ENCODE measurements at regions not wholly inside any gene's neighbourhood (a gene's known extent, or its start where the extent isn't known, plus 50 kb on each side); places are given as distances from the start of the nearest gene placed in this dataset.

DNA sequence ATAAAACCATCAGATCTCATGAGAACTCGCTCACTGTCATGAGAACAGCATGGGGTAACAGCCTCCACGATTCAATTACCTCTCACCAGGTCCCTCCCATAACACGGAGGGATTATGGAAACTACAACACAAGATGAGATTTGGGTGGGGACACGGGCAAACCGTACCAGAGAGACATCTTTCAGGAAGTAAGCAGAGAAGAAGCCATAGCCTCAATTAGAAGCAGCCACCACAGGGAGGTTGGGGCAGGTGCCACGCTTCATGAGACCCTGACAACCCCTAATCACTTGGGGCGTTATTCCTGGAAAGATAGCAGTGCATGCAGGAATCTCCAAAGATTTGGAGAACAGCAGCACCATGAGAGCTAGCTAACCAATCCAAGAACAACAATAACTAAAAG is 52.9 kb upstream of the SIRPG start:
- H4K20me1 ChIP-seq (ENCODE audit: control insufficient read depth, extremely low read depth, insufficient read depth, low read length): no peaks in the 10 kb centered on the region
- no peak overlapping the region for H2AFZ ChIP-seq (ENCODE audit: low read length)
- H3K36me3 ChIP-seq (ENCODE audit: control insufficient read depth, insufficient read depth, low read length): no peaks in the 10 kb centered on the region
- H3K9me3 ChIP-seq (ENCODE audit: control insufficient read depth, insufficient read depth, low read depth, low read length): no peaks in the 10 kb centered on the region
- no peak overlapping the region for H3K27ac ChIP-seq (ENCODE audit: insufficient read depth, low read length)
- no peaks in the 10 kb centered on the region for H3K4me1 ChIP-seq (ENCODE audit: control insufficient read depth, extremely low read depth, insufficient read depth, low read length)
- no peak for DNase-seq (ENCODE audit: low read depth in 2 of 2)
- H3K79me2 ChIP-seq (ENCODE audit: control insufficient read depth, insufficient read depth, low read length): no peaks in the 10 kb centered on the region
- peaks cover 4% of the 10 kb centered on the region for H3K27me3 ChIP-seq (ENCODE audit: control insufficient read depth, insufficient read depth, low read length)
- no peak overlapping the region for H3K4me2 ChIP-seq (ENCODE audit: extremely low read depth, insufficient read depth, low read length)
- no peak overlapping the region for H3K9ac ChIP-seq (ENCODE audit: insufficient read depth, low read length)
- H3K4me3 ChIP-seq (replicated peaks in 1 of 4; ENCODE audit: control extremely low read depth in 1 of 4, insufficient read depth in 1 of 4, low read depth in 3 of 4, low read length in 4 of 4): no peak overlapping the region
- TF ChIP-seq EZH2 (IDR thresholded peaks at IDR 0.05; ENCODE audit: low read length, missing control alignments): no peak
- TF ChIP-seq, protein P1, sequence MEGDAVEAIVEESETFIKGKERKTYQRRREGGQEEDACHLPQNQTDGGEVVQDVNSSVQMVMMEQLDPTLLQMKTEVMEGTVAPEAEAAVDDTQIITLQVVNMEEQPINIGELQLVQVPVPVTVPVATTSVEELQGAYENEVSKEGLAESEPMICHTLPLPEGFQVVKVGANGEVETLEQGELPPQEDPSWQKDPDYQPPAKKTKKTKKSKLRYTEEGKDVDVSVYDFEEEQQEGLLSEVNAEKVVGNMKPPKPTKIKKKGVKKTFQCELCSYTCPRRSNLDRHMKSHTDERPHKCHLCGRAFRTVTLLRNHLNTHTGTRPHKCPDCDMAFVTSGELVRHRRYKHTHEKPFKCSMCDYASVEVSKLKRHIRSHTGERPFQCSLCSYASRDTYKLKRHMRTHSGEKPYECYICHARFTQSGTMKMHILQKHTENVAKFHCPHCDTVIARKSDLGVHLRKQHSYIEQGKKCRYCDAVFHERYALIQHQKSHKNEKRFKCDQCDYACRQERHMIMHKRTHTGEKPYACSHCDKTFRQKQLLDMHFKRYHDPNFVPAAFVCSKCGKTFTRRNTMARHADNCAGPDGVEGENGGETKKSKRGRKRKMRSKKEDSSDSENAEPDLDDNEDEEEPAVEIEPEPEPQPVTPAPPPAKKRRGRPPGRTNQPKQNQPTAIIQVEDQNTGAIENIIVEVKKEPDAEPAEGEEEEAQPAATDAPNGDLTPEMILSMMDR (conservative IDR thresholded peaks at IDR 0.05 in 1 of 2, IDR thresholded peaks at IDR 0.05 in 1 of 2; ENCODE audit: low read depth in 1 of 2, low read length in 2 of 2): no peak

DNA sequence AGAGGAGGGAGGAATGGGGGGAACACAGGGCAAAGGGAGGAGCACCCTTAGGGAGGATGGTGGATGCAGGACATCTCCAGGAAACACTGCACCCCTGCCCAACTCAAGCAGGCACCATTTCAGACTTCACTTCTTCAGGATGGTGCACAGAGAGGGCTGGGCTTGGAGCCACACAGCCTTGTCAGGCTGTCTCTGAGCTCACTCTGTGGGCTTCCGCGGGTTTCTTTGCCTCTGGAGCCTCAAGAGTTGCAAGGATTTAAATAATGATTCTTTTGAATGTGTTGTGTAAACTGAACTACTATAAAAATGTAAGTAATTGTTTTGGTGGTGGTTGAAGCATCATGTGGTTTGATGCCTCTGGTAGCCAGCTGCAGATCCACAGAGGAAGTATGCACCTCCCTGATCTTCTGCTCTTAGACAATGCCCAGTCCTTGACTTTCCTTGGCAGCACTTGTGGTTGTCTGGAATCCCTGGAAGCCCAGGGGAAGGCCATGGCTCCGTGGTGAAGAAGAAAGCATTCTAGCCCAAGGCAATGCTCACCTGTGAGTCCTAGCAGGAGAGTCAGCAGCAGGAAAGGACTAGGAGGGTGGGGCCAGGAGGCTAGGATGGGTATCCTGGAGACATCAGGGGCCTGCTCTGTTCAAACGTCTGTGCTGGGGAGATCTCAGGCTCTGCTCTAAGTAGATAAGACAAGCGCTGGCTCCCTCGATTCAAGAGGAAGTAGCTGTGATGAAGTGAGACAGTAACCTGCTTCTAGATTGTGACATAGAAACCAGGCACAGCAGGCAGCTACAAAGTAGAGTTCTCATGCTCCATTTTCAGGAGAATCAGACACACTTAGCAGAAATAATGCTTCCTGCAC is 50.2 kb upstream of the SIRPG start:
- Histone ChIP-seq H3K79me2 (ENCODE audit: control insufficient read depth, insufficient read depth, low read length) (no peaks in the 10 kb centered on the region), H3K36me3 (ENCODE audit: control insufficient read depth, insufficient read depth, low read length) (no peaks in the 10 kb centered on the region), H3K27me3 (ENCODE audit: control insufficient read depth, insufficient read depth, low read length) (no peaks in the 10 kb centered on the region), H3K27ac (ENCODE audit: insufficient read depth, low read length) (no peak overlapping the region), H3K4me3 (replicated peaks in 1 of 4; ENCODE audit: control extremely low read depth in 1 of 4, insufficient read depth in 1 of 4, low read depth in 3 of 4, low read length in 4 of 4) (no peak overlapping the region), H2AFZ (ENCODE audit: low read length) (no peak overlapping the region), H3K9me3 (ENCODE audit: control insufficient read depth, insufficient read depth, low read depth, low read length) (no peaks in the 10 kb centered on the region), H4K20me1 (ENCODE audit: control insufficient read depth, extremely low read depth, insufficient read depth, low read length) (no peaks in the 10 kb centered on the region), H3K9ac (ENCODE audit: insufficient read depth, low read length) (no peak overlapping the region), H3K4me1 (ENCODE audit: control insufficient read depth, extremely low read depth, insufficient read depth, low read length) (no peaks in the 10 kb centered on the region), H3K4me2 (ENCODE audit: extremely low read depth, insufficient read depth, low read length) (no peak overlapping the region)
- DNase-seq (ENCODE audit: low read depth in 2 of 2): no peak
- TF ChIP-seq EZH2 (IDR thresholded peaks at IDR 0.05; ENCODE audit: low read length, missing control alignments): no peak
- TF ChIP-seq, protein P1 (conservative IDR thresholded peaks at IDR 0.05 in 1 of 2, IDR thresholded peaks at IDR 0.05 in 1 of 2; ENCODE audit: low read depth in 1 of 2, low read length in 2 of 2): no peak

All from fibroblast of lung (primary cell).